ENCODE measurements at regions not wholly inside any gene's neighbourhood (a gene's known extent, or its start where the extent isn't known, plus 50 kb on each side); places are given as distances from the start of the nearest gene placed in this dataset.

DNA sequence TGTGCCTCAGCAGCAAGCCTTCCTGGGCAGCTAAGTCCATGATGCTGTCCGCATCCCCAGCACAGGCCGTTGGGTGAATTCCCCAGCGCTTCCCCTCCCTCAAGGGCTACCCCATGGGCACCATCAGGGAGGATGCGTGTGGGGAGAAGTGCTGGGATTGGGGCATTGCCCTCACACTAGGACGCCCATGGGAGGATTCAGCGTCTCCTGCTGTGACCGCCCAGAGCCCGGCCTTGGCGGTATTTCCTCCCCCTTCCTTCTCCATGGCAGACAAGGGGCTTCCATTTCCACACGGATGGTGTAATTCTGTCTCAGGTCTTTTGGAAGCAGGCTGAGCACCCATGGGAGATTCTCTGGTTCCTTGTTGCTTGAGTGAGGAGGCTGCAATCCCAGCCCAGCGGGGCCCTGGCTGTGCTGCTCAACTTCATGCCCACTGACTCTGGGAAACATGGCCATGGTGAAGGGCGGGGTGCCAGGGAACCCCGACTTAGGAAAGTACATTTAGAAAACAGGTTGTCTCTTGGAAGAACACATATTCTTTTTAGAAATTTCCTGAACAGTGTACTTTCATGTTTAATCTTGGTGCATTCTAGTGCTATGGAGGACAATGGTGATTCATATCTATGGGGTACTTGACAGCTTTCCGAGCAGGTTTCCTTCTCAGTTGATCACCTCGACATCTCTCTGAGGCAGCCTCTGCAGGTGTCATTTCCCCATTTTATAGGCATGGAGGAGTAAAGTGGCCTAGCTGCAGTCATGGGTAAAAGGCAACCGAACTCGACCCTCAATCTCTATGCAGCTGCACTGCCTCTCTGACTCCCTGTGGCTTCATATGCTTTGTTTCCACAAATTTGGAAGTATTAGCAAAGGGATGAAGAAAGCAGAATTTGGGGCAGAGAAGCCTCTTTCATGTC lies 178.2 kb upstream of the CST7 start:
- H3K4me3 ChIP-seq (ENCODE audit: low read length): no peak overlapping the region
- DNase-seq (ENCODE audit: low read depth, low spot score): no peak

GRCh38 chr20:24771542-24772061 lies 177.5 kb upstream of the CST7 start:
- no peak for DNase-seq (ENCODE audit: low read depth, low spot score)
- no peak overlapping the region for H3K4me3 ChIP-seq (ENCODE audit: low read length)

DNA sequence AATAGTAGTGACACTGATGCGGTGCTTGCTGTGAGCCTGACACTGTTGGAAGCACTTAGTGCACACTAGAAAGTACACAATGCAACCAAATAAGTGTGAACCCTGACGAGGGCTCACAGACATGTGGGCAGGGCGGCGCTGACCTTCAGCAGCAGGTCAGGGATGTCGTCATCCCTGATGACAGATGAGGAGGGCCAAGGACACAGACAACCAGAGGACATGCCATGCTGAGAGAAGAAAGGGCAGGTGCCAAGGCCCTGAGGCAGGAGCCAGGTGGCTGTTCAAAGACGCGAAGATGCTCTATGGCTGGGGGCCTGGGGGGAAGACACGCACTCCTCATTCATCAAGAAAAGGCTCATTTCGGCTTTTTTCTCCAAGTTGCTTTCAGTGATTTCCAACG lies 176.4 kb upstream of the CST7 start:
- no peak overlapping the region for H3K4me3 ChIP-seq (ENCODE audit: low read length)
- DNase-seq (ENCODE audit: low read depth, low spot score): no peak

- DNase-seq (ENCODE audit: low read depth, low spot score): no peak
Measured at GRCh38 chr20:24773168-24773567, 175.9 kb upstream of the CST7 start.

GRCh38 chr20:24773751-24774201 lies 175.3 kb upstream of the CST7 start:
- no peak for DNase-seq (ENCODE audit: low read depth, low spot score)

More at GRCh38 chr20:24773168-24773567, 175.9 kb upstream of the CST7 start:
- no peak overlapping the region for H3K4me3 ChIP-seq (ENCODE audit: low read length)

GRCh38 chr20:24775966-24776365 lies 173.1 kb upstream of the CST7 start:
- no peak for DNase-seq (ENCODE audit: low read depth, low spot score)
- H3K4me3 ChIP-seq (ENCODE audit: low read length): no peak overlapping the region

More at GRCh38 chr20:24773751-24774201, 175.3 kb upstream of the CST7 start:
- no peak overlapping the region for H3K4me3 ChIP-seq (ENCODE audit: low read length)

GRCh38 chr20:24776755-24777271 lies 172.3 kb upstream of the CST7 start:
- H3K4me3 ChIP-seq (ENCODE audit: low read length): no peak overlapping the region
- no peak for DNase-seq (ENCODE audit: low read depth, low spot score)

- H3K4me3 ChIP-seq (ENCODE audit: low read length): no peak overlapping the region
- no peak for DNase-seq (ENCODE audit: low read depth, low spot score)
Measured at GRCh38 chr20:24777746-24778145, 171.3 kb upstream of the CST7 start.

DNA sequence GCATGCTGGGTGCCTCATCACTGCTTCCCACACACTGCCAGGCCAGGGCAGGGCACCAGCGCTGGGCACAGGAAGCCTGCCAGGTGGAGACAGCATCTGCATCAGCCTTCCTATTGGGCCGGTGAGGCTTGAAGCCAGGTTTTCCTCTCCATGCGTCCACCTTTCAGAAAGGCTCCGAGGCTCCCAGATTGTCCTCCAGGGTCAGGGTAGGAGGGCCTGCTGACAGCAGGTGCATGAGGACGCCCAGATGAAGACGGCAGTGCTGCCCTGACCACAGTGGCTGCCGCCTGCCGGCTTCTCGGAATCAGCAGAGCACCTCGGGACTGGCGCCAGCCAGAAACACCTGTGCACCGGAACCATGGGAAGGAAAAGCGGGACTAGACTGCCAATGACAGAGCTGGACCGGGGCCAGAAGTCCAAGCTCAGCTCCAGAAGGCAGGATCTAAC lies 170.5 kb upstream of the CST7 start:
- no peak for DNase-seq (ENCODE audit: low read depth, low spot score)

DNA sequence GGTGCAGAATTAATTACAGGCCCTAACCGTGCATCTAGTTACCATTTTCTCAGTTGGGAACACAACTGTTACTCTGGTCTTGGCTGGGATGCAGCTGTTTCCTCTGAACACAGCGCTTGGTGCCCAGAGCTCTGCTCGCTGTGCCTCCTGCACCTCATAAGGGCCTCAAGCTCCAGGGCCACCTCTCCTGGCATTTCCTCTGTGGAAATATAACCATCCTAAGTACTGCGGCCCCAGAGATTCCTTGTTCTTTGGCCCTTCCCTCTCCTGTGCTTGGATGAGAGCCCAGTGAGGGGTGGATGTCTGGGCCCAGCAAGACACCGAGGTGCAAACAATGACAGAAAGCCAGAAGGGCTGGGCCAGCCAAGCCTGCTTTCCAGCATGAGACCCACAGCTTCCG lies 169.9 kb upstream of the CST7 start:
- no peak for DNase-seq (ENCODE audit: low read depth, low spot score)
- H3K4me3 ChIP-seq (ENCODE audit: low read length): no peak overlapping the region

More for the DNA sequence above, 170.5 kb upstream of the CST7 start:
- no peak overlapping the region for H3K4me3 ChIP-seq (ENCODE audit: low read length)

GRCh38 chr20:24779946-24780345 lies 169.1 kb upstream of the CST7 start:
- DNase-seq (ENCODE audit: low read depth, low spot score): no peak
- no peak overlapping the region for H3K4me3 ChIP-seq (ENCODE audit: low read length)

DNA sequence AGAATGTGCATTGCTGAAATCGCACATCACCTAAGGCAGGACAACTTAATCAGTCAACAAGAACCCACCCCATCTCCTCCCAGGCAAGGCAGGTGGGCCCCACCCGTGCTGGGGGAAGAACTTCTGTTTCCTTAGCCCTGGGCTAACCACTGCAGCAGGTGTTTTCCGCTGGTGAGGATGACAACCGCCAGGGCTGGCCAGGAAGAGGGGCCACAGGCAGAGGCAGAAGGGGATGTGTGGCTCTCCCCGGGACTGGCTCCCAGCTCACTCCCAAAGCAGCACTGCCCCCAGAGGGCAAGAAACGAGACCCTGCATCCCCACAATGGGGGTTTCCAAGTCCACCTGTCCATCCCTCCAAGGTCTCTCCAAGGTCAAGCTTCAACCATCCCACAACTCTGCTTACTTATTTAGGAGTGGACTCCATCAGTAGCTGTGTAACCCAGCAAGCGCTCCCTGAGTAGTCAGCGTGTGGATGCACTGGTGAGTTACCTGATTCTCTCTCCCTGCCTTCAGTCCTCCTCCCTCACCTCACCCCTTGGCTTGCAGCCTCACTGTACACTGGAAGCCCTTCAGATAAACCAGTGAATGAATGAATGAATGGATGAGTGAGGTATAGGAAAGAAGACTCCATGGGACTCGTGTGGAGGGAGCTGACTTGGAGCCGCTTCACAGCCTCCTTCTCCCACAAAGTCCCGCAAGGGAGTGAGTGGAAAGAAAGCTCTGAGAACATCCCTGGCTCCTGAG lies 168.2 kb upstream of the CST7 start:
- DNase-seq (ENCODE audit: low read depth, low spot score): peak; percentile 80
- no peak overlapping the region for H3K4me3 ChIP-seq (ENCODE audit: low read length)

DNA sequence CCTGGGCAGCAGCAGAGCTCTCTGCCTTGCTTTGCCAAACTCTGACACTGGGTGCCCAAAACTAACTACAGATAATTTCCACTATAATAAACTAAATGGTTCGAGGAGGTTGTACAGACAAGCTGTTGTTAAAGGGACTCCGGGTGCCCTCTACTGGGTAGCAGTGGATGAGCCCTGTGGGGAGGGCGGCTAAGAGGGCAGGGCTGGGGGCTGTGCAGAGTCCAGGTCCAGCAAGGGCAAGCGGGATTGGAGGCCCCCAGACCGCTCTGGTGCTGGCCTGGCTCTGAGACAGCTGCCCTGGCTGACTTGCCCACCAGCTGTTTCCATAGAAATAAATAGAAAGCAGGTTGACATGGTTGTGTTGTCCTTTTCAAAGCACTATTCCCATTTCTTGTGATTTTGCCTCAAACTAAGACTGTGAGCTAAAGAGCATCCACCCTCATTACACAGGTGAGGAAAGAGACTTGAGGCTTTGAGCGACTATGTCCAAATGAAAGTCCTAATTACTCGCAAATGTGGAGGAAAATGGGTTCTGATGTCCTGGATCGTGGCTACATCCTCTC lies 167.6 kb upstream of the CST7 start:
- no peak overlapping the region for H3K4me3 ChIP-seq (ENCODE audit: low read length)
- DNase-seq (ENCODE audit: low read depth, low spot score): peak; percentile 57

- H3K4me3 ChIP-seq (ENCODE audit: low read length): no peak overlapping the region
- no peak for DNase-seq (ENCODE audit: low read depth, low spot score)
Measured at GRCh38 chr20:24782301-24782700, 166.8 kb upstream of the CST7 start.

DNA sequence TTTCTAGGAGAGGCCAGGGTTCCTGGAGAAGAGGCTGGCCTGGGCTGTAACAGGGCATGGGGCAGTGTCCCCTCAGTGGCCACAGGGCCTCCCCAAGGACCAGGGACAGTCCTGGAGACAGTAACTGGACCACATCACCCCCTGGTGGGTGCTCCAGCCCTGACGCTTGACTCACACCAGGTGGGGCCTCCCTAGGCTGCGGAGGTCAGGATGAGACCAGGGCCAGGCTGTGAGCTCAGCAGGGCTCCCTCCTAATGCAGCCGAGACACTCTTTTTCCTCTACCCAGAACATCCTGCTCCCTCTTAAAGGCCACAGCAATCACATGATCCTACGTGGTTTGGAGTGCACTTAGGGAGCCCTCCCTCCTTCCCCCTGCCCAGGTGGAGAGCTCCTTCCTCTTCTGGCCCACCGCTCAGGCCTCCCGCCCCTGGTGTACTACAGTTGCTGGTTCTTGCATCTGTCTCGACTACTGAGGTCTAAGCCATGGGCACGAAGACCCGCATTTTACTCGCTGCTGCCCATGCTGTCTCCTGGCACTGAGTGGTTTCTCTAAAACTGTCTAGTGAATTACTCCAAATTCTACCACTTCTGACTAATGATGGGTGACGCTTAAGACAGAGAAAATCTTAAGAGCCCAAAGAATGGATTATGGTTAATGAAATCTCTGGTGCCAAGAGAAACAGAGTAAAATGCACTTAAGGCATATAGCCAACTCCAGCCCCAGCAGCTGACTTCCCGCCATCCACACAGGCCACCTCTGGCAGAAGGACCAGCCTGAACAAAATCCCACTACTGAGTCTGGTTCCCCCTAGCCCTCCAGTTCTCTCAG lies 166.1 kb upstream of the CST7 start:
- DNase-seq (ENCODE audit: low read depth, low spot score): peak; percentile 67
- no peak overlapping the region for H3K4me3 ChIP-seq (ENCODE audit: low read length)

DNA sequence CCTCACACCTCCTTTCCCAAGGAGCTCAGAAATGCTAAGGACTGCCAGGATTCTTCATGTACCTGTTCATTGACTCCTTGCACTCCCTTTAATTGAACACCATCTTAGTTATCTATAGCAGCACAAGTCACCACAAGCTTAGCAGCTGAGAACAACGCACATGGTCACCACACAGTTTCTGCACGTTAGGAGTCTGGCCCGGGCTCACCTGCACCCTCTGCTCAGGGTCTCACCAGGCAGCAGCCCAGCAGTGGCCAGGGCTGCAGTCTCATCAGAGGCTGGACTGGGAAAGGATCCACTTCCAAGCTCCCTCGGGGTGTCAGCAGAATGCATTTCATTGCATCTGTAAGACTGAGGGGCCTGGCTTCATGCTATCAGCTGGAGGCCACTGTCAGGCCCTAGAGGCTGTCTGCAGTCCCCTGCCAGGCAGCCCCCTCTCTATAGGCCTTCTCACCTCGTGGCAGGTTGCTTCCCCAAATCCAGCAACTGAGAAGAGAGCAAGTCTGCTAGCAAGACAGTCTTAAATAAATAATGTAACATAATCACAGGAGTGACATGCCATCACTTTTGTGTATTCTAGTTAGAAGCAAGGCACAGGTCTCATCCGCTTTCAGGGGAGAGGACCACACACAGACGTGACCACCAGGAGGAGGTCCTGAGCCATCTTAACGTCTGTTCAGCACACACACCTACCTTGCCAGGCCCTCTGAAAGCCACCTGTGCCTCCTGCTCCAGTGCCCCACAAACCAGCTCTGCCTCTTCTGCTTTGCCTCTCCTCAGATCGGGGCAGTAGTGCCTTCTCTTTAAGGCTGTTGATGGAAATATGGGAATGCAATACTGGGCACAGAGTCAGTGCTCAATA lies 165.2 kb upstream of the CST7 start:
- no peak overlapping the region for H3K4me3 ChIP-seq (ENCODE audit: low read length)
- peak; percentile 56 for DNase-seq (ENCODE audit: low read depth, low spot score)

- H3K4me3 ChIP-seq (ENCODE audit: low read length): no peak overlapping the region
- DNase-seq (ENCODE audit: low read depth, low spot score): peak; percentile 51
Measured at GRCh38 chr20:24784607-24785006, 164.5 kb upstream of the CST7 start.
